HG03060 (cell line): ENCODE measurements at regions not wholly inside any gene's neighbourhood (a gene's known extent, or its start where the extent isn't known, plus 50 kb on each side); places are given as distances from the start of the nearest gene placed in this dataset.
"Not testable (repeated sequence)": the region's sequence is repeated elsewhere in the genome, so short reads cannot be mapped to it uniquely, and the experiment has no call there.

Experiments
- ATAC-seq: cut with Tn5 transposase; IDR thresholded peaks from one replicate; pipeline ENCODE4 v1.9.1; 2021; ENCODE audit warnings: low read depth, moderate number of reproducible peaks; ENCODE audit not compliant: unreplicated experiment

- no peak for ATAC-seq
Measured at GRCh38 chr4:33948921-33949320, 2295.4 kb downstream of the ARAP2 start.

GRCh38 chr4:33953848-33954247 is 2290.5 kb downstream of the ARAP2 start:
- ATAC-seq: not testable (repeated sequence)

GRCh38 chr4:33954759-33955158 is 2289.6 kb downstream of the ARAP2 start:
- ATAC-seq: no peak

GRCh38 chr4:33959519-33959918 is 2284.8 kb downstream of the ARAP2 start:
- ATAC-seq: no peak

GRCh38 chr4:33961761-33962160 is 2282.6 kb downstream of the ARAP2 start:
- ATAC-seq: no peak

GRCh38 chr4:33966808-33967207 is 2277.5 kb downstream of the ARAP2 start:
- no peak for ATAC-seq

GRCh38 chr4:33974270-33974669 is 2270.0 kb downstream of the ARAP2 start:
- ATAC-seq: no peak

- ATAC-seq: no peak
Measured at GRCh38 chr4:33975995-33976394, 2268.3 kb downstream of the ARAP2 start.

- not testable (repeated sequence) for ATAC-seq
Measured at GRCh38 chr4:33979781-33980180, 2264.5 kb downstream of the ARAP2 start.

- ATAC-seq: no peak
Measured at GRCh38 chr4:33980361-33980760, 2264.0 kb downstream of the ARAP2 start.

- ATAC-seq: no peak
Measured at GRCh38 chr4:33989820-33990443, 2254.4 kb downstream of the ARAP2 start.

- no peak for ATAC-seq
Measured at GRCh38 chr4:33996075-33996718, 2248.1 kb downstream of the ARAP2 start.

GRCh38 chr4:33998291-33998690 is 2246.0 kb downstream of the ARAP2 start:
- no peak for ATAC-seq

- no peak for ATAC-seq
Measured at GRCh38 chr4:34000356-34000755, 2244.0 kb downstream of the ARAP2 start.

- not testable (repeated sequence) for ATAC-seq
Measured at GRCh38 chr4:34006540-34006939, 2237.8 kb downstream of the ARAP2 start.

GRCh38 chr4:34009951-34010350 is 2234.4 kb downstream of the ARAP2 start:
- no peak for ATAC-seq

- no peak for ATAC-seq
Measured at GRCh38 chr4:34010751-34011519, 2233.4 kb downstream of the ARAP2 start.

- ATAC-seq: no peak
Measured at GRCh38 chr4:34035225-34035624, 2209.1 kb downstream of the ARAP2 start.

GRCh38 chr4:34037280-34037679 is 2207.0 kb downstream of the ARAP2 start:
- no peak for ATAC-seq

GRCh38 chr4:34039766-34040165 is 2204.5 kb downstream of the ARAP2 start:
- no peak for ATAC-seq

GRCh38 chr4:34043131-34043530 is 2201.2 kb downstream of the ARAP2 start:
- no peak for ATAC-seq

- ATAC-seq: no peak
Measured at GRCh38 chr4:34046580-34046979, 2197.7 kb downstream of the ARAP2 start.
